Cardiac muscle cell (in vitro differentiated cells and primary cell): ENCODE measurements at regions not wholly inside any gene's neighbourhood (a gene's known extent, or its start where the extent isn't known, plus 50 kb on each side); places are given as distances from the start of the nearest gene placed in this dataset.
A peak's percentile ranks its signal among the peaks of the same experiment; 100 is the strongest.
"Not testable (repeated sequence)": the region's sequence is repeated elsewhere in the genome, so short reads cannot be mapped to it uniquely, and the experiment has no call there.

Experiments
- DNase-seq, 2 donors: peaks; one replicate each; pipeline versions ENCODE4 v3.0.0 to v3.0.0-alpha.2; 2010 to 2017; ENCODE audit warnings: low read depth in 1 of 2, low spot score in 1 of 2
- H3K27ac ChIP-seq: fragments of 200-600 bp; sonication (generic); 2 replicates; pipeline ENCODE4 v1.5.1; 2016
- H3K27me3 ChIP-seq: fragments of 200-600 bp; sonication (generic); 2 replicates; pipeline ENCODE4 v1.6.0; 2016; ENCODE audit warnings: control low read depth
- H3K36me3 ChIP-seq: fragments of 200-600 bp; sonication (generic); 2 replicates; pipeline ENCODE4 v1.5.1; 2016; ENCODE audit warnings: control low read depth
- H3K4me1 ChIP-seq: fragments of 200-600 bp; sonication (generic); 2 replicates; pipeline ENCODE4 v1.8.1; 2017; ENCODE audit warnings: low read depth, mild to moderate bottlenecking, mixed run types
- H3K4me3 ChIP-seq: fragments of 200-600 bp; sonication (generic); 2 replicates; pipeline ENCODE4 v1.5.1; 2016; ENCODE audit warnings: mild to moderate bottlenecking
- H3K9me3 ChIP-seq: fragments of 200-600 bp; sonication (generic); 2 replicates; pipeline ENCODE4 v1.5.1; 2017; ENCODE audit warnings: low read depth, mild to moderate bottlenecking, control low read depth
- CTCF ChIP-seq: IDR thresholded peaks from 2 replicates; pipeline ENCODE4 v1.5.1; 2012; ENCODE audit warnings: low read depth, mild to moderate bottlenecking, low read length

- Histone ChIP-seq H3K36me3 (no peaks in the 10 kb centered on the region), H3K4me3 (no peak overlapping the region), H3K27me3 (no peaks in the 10 kb centered on the region), H3K27ac (peak overlapping the region; percentile 7), H3K4me1 (peaks cover 13% of the 10 kb centered on the region), H3K9me3 (no peaks in the 10 kb centered on the region)
- TF ChIP-seq CTCF: no peak
- DNase-seq: peak in 1 of 2 donors; percentile 42
Measured at GRCh38 chr2:196291873-196292800, 120.8 kb upstream of the STK17B start.

- Histone ChIP-seq H3K4me3 (no peak overlapping the region), H3K36me3 (no peaks in the 10 kb centered on the region), H3K27ac (no peak overlapping the region), H3K4me1 (peaks cover 13% of the 10 kb centered on the region), H3K9me3 (no peaks in the 10 kb centered on the region), H3K27me3 (no peaks in the 10 kb centered on the region)
- TF ChIP-seq CTCF: no peak
- peak in 1 of 2 donors; percentile 76 for DNase-seq
Measured at GRCh38 chr2:196293751-196294515, 122.6 kb upstream of the STK17B start.

- Histone ChIP-seq H3K27ac (no peak overlapping the region), H3K9me3 (no peaks in the 10 kb centered on the region), H3K27me3 (no peaks in the 10 kb centered on the region), H3K36me3 (no peaks in the 10 kb centered on the region), H3K4me3 (no peak overlapping the region), H3K4me1 (peaks cover 13% of the 10 kb centered on the region)
- TF ChIP-seq CTCF: no peak
- no peak for DNase-seq
Measured at GRCh38 chr2:196294516-196294909, 123.1 kb upstream of the STK17B start.

- H3K4me3 ChIP-seq: no peak overlapping the region
- H3K4me1 ChIP-seq: peaks cover 13% of the 10 kb centered on the region
- TF ChIP-seq CTCF: no peak
- no peaks in the 10 kb centered on the region for H3K27me3 ChIP-seq
- no peaks in the 10 kb centered on the region for H3K9me3 ChIP-seq
- H3K27ac ChIP-seq: no peak overlapping the region
- no peaks in the 10 kb centered on the region for H3K36me3 ChIP-seq
- no peak for DNase-seq
Measured at GRCh38 chr2:196295005-196295404, 123.6 kb upstream of the STK17B start.

GRCh38 chr2:196298106-196298723 lies 126.8 kb upstream of the STK17B start:
- H3K27me3 ChIP-seq, H3K4me3 ChIP-seq, H3K9me3 ChIP-seq, H3K27ac ChIP-seq, H3K36me3 ChIP-seq, H3K4me1 ChIP-seq: not testable (repeated sequence)
- DNase-seq: peak in 1 of 2 donors; percentile 58
- peak; percentile 53 for TF ChIP-seq CTCF
